Lung (tissue), 11 donors: ENCODE measurements at regions not wholly inside any gene's neighbourhood (a gene's known extent, or its start where the extent isn't known, plus 50 kb on each side); places are given as distances from the start of the nearest gene placed in this dataset.

ENCODE experiments used
- ATAC-seq: fragments of 200-7000 bp; cut with Tn5 transposase; one replicate; pipeline ENCODE4 v1.9.1; 2020; ENCODE audit warnings: moderate number of reproducible peaks; ENCODE audit not compliant: insufficient read depth, low FRiP score
- DNase-seq, 3 donors: peaks; one replicate each; pipeline ENCODE4 v3.0.0-alpha.2; 2013 to 2017
- H3K27ac ChIP-seq, 2 donors: one replicate each; pipeline ENCODE4 v1.5.1; 2013; ENCODE audit warnings: mild to moderate bottlenecking in 2 of 2, moderate library complexity in 2 of 2, control low read depth in 1 of 2, inconsistent platforms in 1 of 2, low read depth in 1 of 2, low read length in 1 of 2
- H3K27me3 ChIP-seq, 3 donors: one replicate each; pipeline ENCODE4 v1.5.1; 2013; ENCODE audit warnings: low read length in 2 of 3; ENCODE audit not compliant: control insufficient read depth in 3 of 3, insufficient read depth in 3 of 3
- H3K36me3 ChIP-seq, 4 donors: one replicate each; pipeline ENCODE4 v1.5.1; 2013; ENCODE audit warnings: low read length in 4 of 4, mild to moderate bottlenecking in 1 of 4, moderate library complexity in 1 of 4; ENCODE audit not compliant: control insufficient read depth in 4 of 4, insufficient read depth in 4 of 4
- H3K4me1 ChIP-seq, 5 donors: one replicate each; pipeline ENCODE4 v1.5.1; 2013; ENCODE audit warnings: low read length in 5 of 5, mild to moderate bottlenecking in 2 of 5, moderate library complexity in 1 of 5; ENCODE audit not compliant: control insufficient read depth in 5 of 5, insufficient read depth in 5 of 5
- H3K4me3 ChIP-seq: one replicate; pipeline ENCODE4 v1.5.1; 2013; ENCODE audit warnings: mild to moderate bottlenecking, control low read depth, moderate library complexity
- H3K9ac ChIP-seq, 2 donors: one replicate each; pipeline ENCODE4 v1.5.1; 2013; ENCODE audit warnings: low read length in 2 of 2, control low read depth in 1 of 2; ENCODE audit not compliant: insufficient read depth in 1 of 2
- H3K9me3 ChIP-seq, 4 donors: one replicate each; pipeline ENCODE4 v1.5.1; 2013; ENCODE audit warnings: low read length in 3 of 4, mild to moderate bottlenecking in 1 of 4, moderate library complexity in 1 of 4; ENCODE audit not compliant: control insufficient read depth in 4 of 4, insufficient read depth in 3 of 4
- CTCF ChIP-seq: IDR thresholded peaks from 2 replicates; pipeline ENCODE4 v1.5.1; 2012; ENCODE audit warnings: mild to moderate bottlenecking; ENCODE audit errors: control extremely low read depth, extremely low read depth
- WGBS, 2 donors: extraction: QIAGEN DNeasy Blood & Tissue Kit; methylation state at CpG; one replicate each; pipeline ENCODE4 v1.1.7; 2013; 5-methylcytosine and 5-hydroxymethylcytosine counted together
- donor health status: control.
- donor health status: control.
- donor health status: Bipolar disorder and iron deficiency.
- donor health status: healthy.
- donor health status: DM: yes; HTN: yes; CAD: no.

GRCh38 chr1:57522575-57522974 is 98.7 kb upstream of the DAB1 start:
- H3K9me3 ChIP-seq = no peaks in the 10 kb centered on the region
- TF ChIP-seq CTCF = no peak
- WGBS, 2 donors = 88 to 98% methylated on average over 3 of the region's 3 CpGs
- ATAC-seq (no peak), DNase-seq (no peak)
- H3K4me3 ChIP-seq = no peak overlapping the region
- no peaks in the 10 kb centered on the region for H3K27me3 ChIP-seq
- no peaks in the 10 kb centered on the region for H3K4me1 ChIP-seq
- H3K36me3 ChIP-seq = no peaks in the 10 kb centered on the region
- no peak overlapping the region for H3K27ac ChIP-seq
- H3K9ac ChIP-seq = no peak overlapping the region

GRCh38 chr1:57520743-57521515 is 97.1 kb upstream of the DAB1 start:
- DNase-seq (no peak), ATAC-seq (no peak)
- Histone ChIP-seq H3K4me3 (no peak overlapping the region), H3K36me3 (no peaks in the 10 kb centered on the region), H3K27ac (no peak overlapping the region), H3K9me3 (no peaks in the 10 kb centered on the region), H3K9ac (no peak overlapping the region), H3K27me3 (no peaks in the 10 kb centered on the region), H3K4me1 (no peaks in the 10 kb centered on the region)
- no peak for TF ChIP-seq CTCF
- WGBS, 2 donors = 62 to 70% methylated on average over 5 of the region's 5 CpGs

- no peak for ATAC-seq
- no peaks in the 10 kb centered on the region for H3K9me3 ChIP-seq
- no peak overlapping the region for H3K27ac ChIP-seq
- no peak for DNase-seq
- H3K36me3 ChIP-seq = no peaks in the 10 kb centered on the region
- H3K9ac ChIP-seq = no peak overlapping the region
- no peaks in the 10 kb centered on the region for H3K4me1 ChIP-seq
- no peaks in the 10 kb centered on the region for H3K27me3 ChIP-seq
- no peak overlapping the region for H3K4me3 ChIP-seq
- WGBS, 2 donors = 47 to 54% methylated on average over 3 of the region's 3 CpGs
- no peak for TF ChIP-seq CTCF
Measured at GRCh38 chr1:57518496-57518895, 94.6 kb upstream of the DAB1 start.
